GM19035 (cell line): ENCODE measurements at regions not wholly inside any gene's neighbourhood (a gene's known extent, or its start where the extent isn't known, plus 50 kb on each side); places are given as distances from the start of the nearest gene placed in this dataset.

Experiments
- ATAC-seq: cut with Tn5 transposase; IDR thresholded peaks from one replicate; pipeline ENCODE4 v1.9.1; 2021; ENCODE audit not compliant: unreplicated experiment

GRCh38 chr15:95581595-95581994 lies 748.9 kb upstream of the NR2F2 start:
- ATAC-seq: no peak

GRCh38 chr15:95584088-95584487 lies 746.4 kb upstream of the NR2F2 start:
- no peak for ATAC-seq

GRCh38 chr15:95588056-95588455 lies 742.4 kb upstream of the NR2F2 start:
- ATAC-seq: no peak

- ATAC-seq: no peak
These were observed 739.9 kb upstream of the NR2F2 start for GRCh38 chr15:95590533-95591044.

- ATAC-seq: no peak
These were observed 739.2 kb upstream of the NR2F2 start for GRCh38 chr15:95591270-95591669.

GRCh38 chr15:95591886-95592285 lies 738.6 kb upstream of the NR2F2 start:
- ATAC-seq: no peak

GRCh38 chr15:95594496-95594895 lies 736.0 kb upstream of the NR2F2 start:
- ATAC-seq: no peak

GRCh38 chr15:95595759-95596158 lies 734.7 kb upstream of the NR2F2 start:
- no peak for ATAC-seq

GRCh38 chr15:95596496-95596895 lies 734.0 kb upstream of the NR2F2 start:
- no peak for ATAC-seq

- no peak for ATAC-seq
These were observed 732.1 kb upstream of the NR2F2 start for GRCh38 chr15:95598251-95598855.

- no peak for ATAC-seq
These were observed 730.1 kb upstream of the NR2F2 start for GRCh38 chr15:95600367-95600766.

- ATAC-seq: no peak
These were observed 729.6 kb upstream of the NR2F2 start for GRCh38 chr15:95600884-95601283.

GRCh38 chr15:95601525-95601924 lies 729.0 kb upstream of the NR2F2 start:
- no peak for ATAC-seq

GRCh38 chr15:95603802-95604201 lies 726.7 kb upstream of the NR2F2 start:
- ATAC-seq: no peak

GRCh38 chr15:95604634-95605036 lies 725.9 kb upstream of the NR2F2 start:
- no peak for ATAC-seq

GRCh38 chr15:95605098-95605497 lies 725.4 kb upstream of the NR2F2 start:
- no peak for ATAC-seq

GRCh38 chr15:95606551-95606950 lies 723.9 kb upstream of the NR2F2 start:
- no peak for ATAC-seq

GRCh38 chr15:95608371-95608770 lies 722.1 kb upstream of the NR2F2 start:
- ATAC-seq: no peak

GRCh38 chr15:95609096-95609495 lies 721.4 kb upstream of the NR2F2 start:
- no peak for ATAC-seq

GRCh38 chr15:95610945-95611344 lies 719.6 kb upstream of the NR2F2 start:
- no peak for ATAC-seq

- ATAC-seq: no peak
These were observed 715.1 kb upstream of the NR2F2 start for GRCh38 chr15:95615436-95615835.

- no peak for ATAC-seq
These were observed 714.2 kb upstream of the NR2F2 start for GRCh38 chr15:95616306-95616705.

- ATAC-seq: no peak
These were observed 709.4 kb upstream of the NR2F2 start for GRCh38 chr15:95620934-95621579.
